WERI-Rb-1 (cell line): ENCODE measurements at regions not wholly inside any gene's neighbourhood (a gene's known extent, or its start where the extent isn't known, plus 50 kb on each side); places are given as distances from the start of the nearest gene placed in this dataset.
A peak's percentile ranks its signal among the peaks of the same experiment; 100 is the strongest.

Experiments
- DNase-seq: peaks from one replicate; pipeline ENCODE4 v3.0.0-alpha.2; 2020
- H3K27ac ChIP-seq: fragments of 250-450 bp; sonication (Bioruptor Pico); 2 replicates; pipeline ENCODE4 v1.5.1; 2020; ENCODE audit warnings: mild to moderate bottlenecking, moderate library complexity
- H3K27me3 ChIP-seq: fragments of 250-450 bp; sonication (Bioruptor Pico); 2 replicates; pipeline ENCODE4 v1.5.1; 2021; ENCODE audit warnings: mild to moderate bottlenecking, low read depth, moderate library complexity; ENCODE audit not compliant: insufficient read depth, severe bottlenecking
- H3K36me3 ChIP-seq: fragments of 250-450 bp; sonication (Bioruptor Pico); 2 replicates; pipeline ENCODE4 v1.5.1; 2020; ENCODE audit warnings: mild to moderate bottlenecking, moderate library complexity
- H3K4me3 ChIP-seq: 2 replicates; pipeline ENCODE4 v1.5.1; 2011; ENCODE audit warnings: low read depth, mild to moderate bottlenecking, control low read depth, low read length
- H3K9me3 ChIP-seq: fragments of 250-450 bp; sonication (Bioruptor Pico); 2 replicates; pipeline ENCODE4 v1.5.1; 2021; ENCODE audit warnings: mild to moderate bottlenecking, moderate library complexity; ENCODE audit not compliant: severe bottlenecking
- TF ChIP-seq, protein P1 (sequence below): IDR thresholded peaks from 2 replicates; pipeline ENCODE4 v1.5.1; 2011; ENCODE audit warnings: low read depth, mild to moderate bottlenecking, control low read depth, inconsistent platforms, low read length

DNA sequence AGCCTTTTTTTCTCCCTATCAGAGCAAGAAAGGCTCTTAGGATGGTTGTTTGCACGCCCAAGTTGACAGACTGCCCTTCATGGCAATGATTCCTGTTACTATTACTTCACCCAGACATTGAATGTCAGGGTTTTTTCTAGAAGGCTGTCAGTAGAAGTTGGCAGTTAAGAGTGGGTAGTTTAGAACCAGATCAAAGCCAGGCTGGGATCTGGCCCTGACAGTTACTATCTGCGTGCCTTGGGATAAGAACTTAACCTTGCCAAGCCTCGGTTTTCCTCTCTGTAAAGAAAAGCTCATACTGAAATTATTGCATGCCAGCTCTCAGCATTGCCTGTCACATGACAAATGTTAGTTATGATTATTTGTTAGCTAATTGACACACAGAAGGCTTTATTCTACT is 58.7 kb upstream of the PPP2R5A start:
- H3K27me3 ChIP-seq: no peaks in the 10 kb centered on the region
- no peaks in the 10 kb centered on the region for H3K9me3 ChIP-seq
- DNase-seq: no peak
- no peak overlapping the region for H3K4me3 ChIP-seq
- no peaks in the 10 kb centered on the region for H3K36me3 ChIP-seq
- H3K27ac ChIP-seq: no peak overlapping the region
- TF ChIP-seq, protein P1, sequence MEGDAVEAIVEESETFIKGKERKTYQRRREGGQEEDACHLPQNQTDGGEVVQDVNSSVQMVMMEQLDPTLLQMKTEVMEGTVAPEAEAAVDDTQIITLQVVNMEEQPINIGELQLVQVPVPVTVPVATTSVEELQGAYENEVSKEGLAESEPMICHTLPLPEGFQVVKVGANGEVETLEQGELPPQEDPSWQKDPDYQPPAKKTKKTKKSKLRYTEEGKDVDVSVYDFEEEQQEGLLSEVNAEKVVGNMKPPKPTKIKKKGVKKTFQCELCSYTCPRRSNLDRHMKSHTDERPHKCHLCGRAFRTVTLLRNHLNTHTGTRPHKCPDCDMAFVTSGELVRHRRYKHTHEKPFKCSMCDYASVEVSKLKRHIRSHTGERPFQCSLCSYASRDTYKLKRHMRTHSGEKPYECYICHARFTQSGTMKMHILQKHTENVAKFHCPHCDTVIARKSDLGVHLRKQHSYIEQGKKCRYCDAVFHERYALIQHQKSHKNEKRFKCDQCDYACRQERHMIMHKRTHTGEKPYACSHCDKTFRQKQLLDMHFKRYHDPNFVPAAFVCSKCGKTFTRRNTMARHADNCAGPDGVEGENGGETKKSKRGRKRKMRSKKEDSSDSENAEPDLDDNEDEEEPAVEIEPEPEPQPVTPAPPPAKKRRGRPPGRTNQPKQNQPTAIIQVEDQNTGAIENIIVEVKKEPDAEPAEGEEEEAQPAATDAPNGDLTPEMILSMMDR: no peak

DNA sequence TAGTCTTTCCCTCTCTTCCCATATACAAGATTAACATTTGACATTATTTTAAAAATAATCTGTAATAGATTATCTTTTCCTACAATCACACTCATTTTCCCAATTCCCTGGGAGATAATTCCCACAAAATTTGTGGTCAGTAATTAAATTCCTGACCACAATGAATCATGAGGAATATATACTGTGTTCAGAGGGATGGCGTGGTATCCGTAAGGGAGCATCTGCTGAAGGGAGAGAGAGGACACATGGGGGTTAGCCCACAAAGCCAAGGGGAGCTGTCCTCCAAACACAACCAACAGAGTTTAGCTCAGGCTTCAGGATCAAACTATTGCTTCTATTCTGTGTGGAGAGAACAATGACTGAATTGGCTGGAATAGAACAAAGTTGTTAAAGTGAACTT is 57.1 kb upstream of the PPP2R5A start:
- H3K27ac ChIP-seq: no peak overlapping the region

DNA sequence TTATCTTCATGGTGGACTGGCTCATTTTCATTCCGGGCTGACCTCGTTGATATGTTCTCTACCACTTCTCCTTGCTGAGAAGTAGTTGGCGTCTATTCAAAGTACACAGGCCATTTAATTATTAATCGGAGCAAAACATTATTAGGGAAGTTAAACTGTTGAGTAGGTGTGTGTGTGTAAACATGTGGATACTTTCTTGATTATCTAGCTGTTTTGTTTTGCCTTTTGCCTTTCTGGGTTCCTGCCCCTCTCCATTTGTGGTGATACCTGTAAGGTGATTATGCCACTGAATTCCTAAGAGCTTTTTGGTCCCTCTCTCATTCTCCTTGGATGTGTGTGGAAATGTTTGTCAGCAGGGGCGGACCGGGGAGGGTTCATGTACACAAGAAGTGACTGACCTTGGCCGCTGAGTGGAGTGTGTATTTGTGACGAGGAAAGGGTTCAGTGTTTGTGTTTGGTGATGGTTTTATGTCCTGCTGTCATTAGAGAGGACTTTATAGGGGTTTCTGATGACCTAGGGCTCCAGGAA is 56.6 kb upstream of the PPP2R5A start:
- no peak overlapping the region for H3K27ac ChIP-seq

More for the DNA sequence above, 57.1 kb upstream of the PPP2R5A start:
- no peaks in the 10 kb centered on the region for H3K9me3 ChIP-seq
- no peaks in the 10 kb centered on the region for H3K36me3 ChIP-seq
- TF ChIP-seq, protein P1: no peak
- no peak for DNase-seq
- no peaks in the 10 kb centered on the region for H3K27me3 ChIP-seq
- H3K4me3 ChIP-seq: no peak overlapping the region

DNA sequence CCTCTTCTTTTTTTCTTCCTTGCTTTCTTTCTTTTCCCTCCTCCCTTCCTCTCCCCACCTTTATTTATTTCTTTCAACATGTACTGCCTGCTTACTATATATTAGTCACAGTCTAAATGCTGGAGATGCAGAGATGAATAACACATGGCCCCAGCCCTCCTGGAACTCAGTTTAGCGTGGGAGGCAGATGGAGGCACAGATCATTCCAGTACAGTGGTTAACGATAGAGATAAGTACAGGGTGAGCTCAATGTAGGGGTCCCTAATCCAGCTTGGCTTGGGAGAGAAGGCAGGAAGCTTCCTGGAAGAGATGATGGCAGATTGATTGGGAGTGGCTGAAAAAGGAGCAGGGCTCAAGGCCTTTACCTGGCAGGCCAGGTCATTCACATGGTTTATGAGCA is 55.6 kb upstream of the PPP2R5A start:
- TF ChIP-seq, protein P1: no peak
- no peak overlapping the region for H3K27ac ChIP-seq
- H3K27me3 ChIP-seq: no peaks in the 10 kb centered on the region
- H3K36me3 ChIP-seq: no peaks in the 10 kb centered on the region
- H3K9me3 ChIP-seq: no peaks in the 10 kb centered on the region
- H3K4me3 ChIP-seq: no peak overlapping the region
- peak; percentile 51 for DNase-seq

More for the DNA sequence above, 56.6 kb upstream of the PPP2R5A start:
- Histone ChIP-seq H3K4me3 (no peak overlapping the region), H3K36me3 (no peaks in the 10 kb centered on the region), H3K27me3 (no peaks in the 10 kb centered on the region), H3K9me3 (no peaks in the 10 kb centered on the region)
- no peak for DNase-seq
- TF ChIP-seq, protein P1: no peak

DNA sequence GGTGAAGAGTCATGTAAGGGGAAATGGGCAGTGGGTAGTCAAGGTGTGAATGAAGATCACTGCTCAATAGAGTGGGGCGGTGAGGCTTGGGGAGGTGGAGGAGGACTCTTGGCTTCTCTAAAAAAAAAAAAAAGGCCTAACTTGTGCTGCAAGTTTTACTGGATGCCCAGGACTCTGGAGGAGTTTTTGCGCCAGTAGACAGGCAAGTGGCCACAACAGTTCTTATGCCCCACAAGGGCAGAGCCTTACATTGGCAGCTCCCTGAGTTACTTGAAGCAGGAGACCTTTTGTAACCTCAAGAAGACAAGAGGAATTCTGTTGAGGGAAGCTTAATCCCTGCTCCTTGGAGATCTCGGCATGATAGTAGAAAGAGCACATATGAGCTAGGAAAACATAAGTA is 54.9 kb upstream of the PPP2R5A start:
- no peak overlapping the region for H3K27ac ChIP-seq
- DNase-seq: no peak

More for the DNA sequence above, 54.9 kb upstream of the PPP2R5A start:
- Histone ChIP-seq H3K27me3 (no peaks in the 10 kb centered on the region), H3K36me3 (no peaks in the 10 kb centered on the region), H3K9me3 (no peaks in the 10 kb centered on the region), H3K4me3 (no peak overlapping the region)
- TF ChIP-seq, protein P1: no peak
